Heart left ventricle (tissue), 16 donors: ENCODE measurements at regions not wholly inside any gene's neighbourhood (a gene's known extent, or its start where the extent isn't known, plus 50 kb on each side); places are given as distances from the start of the nearest gene placed in this dataset.

Experiments used
- ATAC-seq, 4 donors: fragments of 200-7000 bp; cut with Tn5 transposase; one replicate each; pipeline ENCODE4 v1.9.1; 2020 to 2022; ENCODE audit warnings: moderate library complexity in 4 of 4, mild to moderate bottlenecking in 3 of 4, moderate number of reproducible peaks in 1 of 4
- DNase-seq, 5 donors: peaks; one replicate each; pipeline ENCODE4 v3.0.0-alpha.2; 2020
- H3K27ac ChIP-seq, 12 donors: fragments of 200-600 bp; sonication (generic) in 4 of 12; one replicate each; pipeline versions ENCODE4 v1.5.0 to v1.8.0; 2016 to 2022; ENCODE audit warnings: mild to moderate bottlenecking in 2 of 12
- H3K27me3 ChIP-seq, 9 donors: fragments of 200-600 bp; sonication (generic) in 2 of 9; one replicate each; pipeline versions ENCODE4 v1.5.1 to v1.8.0; 2016 to 2022; ENCODE audit warnings: mild to moderate bottlenecking in 3 of 9
- H3K36me3 ChIP-seq, 9 donors: fragments of 200-600 bp; sonication (generic) in 2 of 9; one replicate each; pipeline versions ENCODE4 v1.5.0 to v1.8.0; 2018 to 2022; ENCODE audit warnings: mild to moderate bottlenecking in 2 of 9
- H3K4me1 ChIP-seq, 12 donors: fragments of 200-600 bp; sonication (generic) in 4 of 12; one replicate each; pipeline versions ENCODE4 v1.5.0 to v1.8.0; 2016 to 2022; ENCODE audit warnings: mild to moderate bottlenecking in 3 of 12
- H3K4me3 ChIP-seq, 12 donors: fragments of 200-600 bp; sonication (generic) in 4 of 12; one replicate each; pipeline versions ENCODE4 v1.5.0 to v1.8.0; 2017 to 2022; ENCODE audit warnings: mild to moderate bottlenecking in 9 of 12, moderate library complexity in 4 of 12
- H3K9me3 ChIP-seq, 12 donors: fragments of 200-600 bp; sonication (generic) in 4 of 12; one replicate each; pipeline versions ENCODE4 v1.5.0 to v1.8.0; 2016 to 2022; ENCODE audit warnings: mild to moderate bottlenecking in 1 of 12
- POLR2A ChIP-seq, 2 donors: fragments of 450-650 bp; IDR thresholded peaks; one replicate each; pipeline ENCODE4 v1.6.1; 2017; ENCODE audit warnings: antibody characterized with exemption in 2 of 2, mild to moderate bottlenecking in 2 of 2, moderate library complexity in 2 of 2
- WGBS, 4 donors: extraction: QIAGEN DNeasy Blood & Tissue Kit in 2 of 4; methylation state at CpG; one replicate each; pipeline versions ENCODE4 v1.1.5 to v1.1.7; 2013 to 2018; 5-methylcytosine and 5-hydroxymethylcytosine counted together
- intact Hi-C, 10 donors: fragments of 100-400 bp; cut with DNase I; formaldehyde crosslinking; loops; one replicate each; pipeline versions ENCODE4 v1.11.1 to v1.14.2; 2022
- TF ChIP-seq, protein P1 (sequence below), 12 donors: fragments of 200-600 bp; sonication (generic) in 4 of 12; IDR thresholded peaks; one replicate each; pipeline versions ENCODE4 v1.5.0 to v1.8.0; 2018 to 2022; ENCODE audit warnings: antibody characterized with exemption in 12 of 12, mild to moderate bottlenecking in 5 of 12
- donor health status: ischemic (EF 13 %, LVEDD 7.1; RV severe dilation, severe dysfunction).
- donor health status: healthy with polysubstance abuse.
- donor health status: DM: no; HTN: yes; CAD: no.
- donor health status: DM: no; HTN: no; CAD: no.
- donor health status: ischemic (EF 25% LVEDD 6.9; RV normal size, moderate dysfunction).
- donor health status: ischemic (EF 25% LVEDD 5.7; RV mildly dilated, moderate dysfunction).
- donor health status: healthy.
- donor health status: DM: yes; HTN: yes; CAD: no.
- donor health status: ischemic (EF 35%, LVEDD 5.7; RV mildly dilated, moderate dysfunction).
- donor health status: nonischemic (EF 11% LVEDD 7.7; RV severe dilation, severe dysfunction).
- donor health status: DM: yes; HTN: yes; CAD: no.
- donor health status: PGD.
- donor health status: ischemic (EF 29% LVEDD 5.4; RV normal size, mild dysfunction).
- donor health status: nonischemic (EF 23%, LVEDD 6.1; RV moderate dilation, normal function).

DNA sequence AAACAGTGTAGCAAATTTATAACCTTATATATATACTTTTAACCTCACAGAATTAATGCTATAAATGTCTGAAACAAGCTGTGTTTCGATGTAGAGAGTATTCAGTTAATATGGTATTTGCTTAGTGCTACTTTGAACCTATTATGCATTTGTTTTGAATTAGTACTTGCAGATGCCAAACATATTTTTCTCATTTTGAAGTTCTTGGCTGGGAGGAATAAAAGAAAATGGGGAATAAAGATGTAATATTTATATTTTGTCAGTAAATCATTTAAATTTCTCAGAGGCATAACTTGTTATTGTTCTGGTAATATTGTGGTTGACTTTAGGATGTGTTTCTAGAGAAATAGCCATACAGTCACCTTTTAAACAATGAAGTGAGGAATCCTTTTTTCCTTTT is 175.9 kb upstream of the IZUMO3 start:
- peaks cover 0 to 7% (median 0%) of the 10 kb centered on the region in 12 donors for H3K9me3 ChIP-seq
- no peak overlapping the region for H3K27ac ChIP-seq
- no peaks in the 10 kb centered on the region for H3K27me3 ChIP-seq
- no peak overlapping the region for H3K4me3 ChIP-seq
- ATAC-seq (no peak), DNase-seq (no peak)
- intact Hi-C loops, result no loop called here
- WGBS, 4 donors, result 43 to 63% (median 54%) methylated on average over 1 of the region's 1 CpG
- H3K36me3 ChIP-seq, result no peaks in the 10 kb centered on the region
- TF ChIP-seq, protein P1, sequence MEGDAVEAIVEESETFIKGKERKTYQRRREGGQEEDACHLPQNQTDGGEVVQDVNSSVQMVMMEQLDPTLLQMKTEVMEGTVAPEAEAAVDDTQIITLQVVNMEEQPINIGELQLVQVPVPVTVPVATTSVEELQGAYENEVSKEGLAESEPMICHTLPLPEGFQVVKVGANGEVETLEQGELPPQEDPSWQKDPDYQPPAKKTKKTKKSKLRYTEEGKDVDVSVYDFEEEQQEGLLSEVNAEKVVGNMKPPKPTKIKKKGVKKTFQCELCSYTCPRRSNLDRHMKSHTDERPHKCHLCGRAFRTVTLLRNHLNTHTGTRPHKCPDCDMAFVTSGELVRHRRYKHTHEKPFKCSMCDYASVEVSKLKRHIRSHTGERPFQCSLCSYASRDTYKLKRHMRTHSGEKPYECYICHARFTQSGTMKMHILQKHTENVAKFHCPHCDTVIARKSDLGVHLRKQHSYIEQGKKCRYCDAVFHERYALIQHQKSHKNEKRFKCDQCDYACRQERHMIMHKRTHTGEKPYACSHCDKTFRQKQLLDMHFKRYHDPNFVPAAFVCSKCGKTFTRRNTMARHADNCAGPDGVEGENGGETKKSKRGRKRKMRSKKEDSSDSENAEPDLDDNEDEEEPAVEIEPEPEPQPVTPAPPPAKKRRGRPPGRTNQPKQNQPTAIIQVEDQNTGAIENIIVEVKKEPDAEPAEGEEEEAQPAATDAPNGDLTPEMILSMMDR (IDR thresholded peaks at IDR 0.05), result no peak
- TF ChIP-seq POLR2A (IDR thresholded peaks at IDR 0.05), result no peak
- H3K4me1 ChIP-seq, result no peaks in the 10 kb centered on the region

DNA sequence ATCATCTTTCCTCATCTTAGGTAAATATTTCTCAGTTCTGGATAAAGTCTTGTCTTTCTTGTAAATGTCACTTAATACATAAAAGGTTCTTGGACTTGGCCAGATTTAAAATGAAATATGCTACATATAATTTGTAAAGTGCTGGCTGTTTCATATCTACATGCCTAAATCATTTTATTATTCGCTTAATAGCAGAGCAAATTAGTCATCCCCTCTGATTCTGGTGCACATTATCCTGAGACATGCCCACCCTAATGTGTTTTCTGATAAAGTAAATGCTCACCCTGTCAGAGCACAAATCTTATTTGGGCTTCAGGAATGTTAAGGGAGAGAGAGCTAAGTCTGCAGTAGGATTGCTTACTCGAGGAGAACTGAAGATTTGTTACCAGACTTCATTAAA is 166.5 kb upstream of the IZUMO3 start:
- Histone ChIP-seq H3K27me3 (no peaks in the 10 kb centered on the region), H3K36me3 (no peaks in the 10 kb centered on the region), H3K9me3 (peaks cover 0 to 4% (median 0%) of the 10 kb centered on the region in 12 donors), H3K4me1 (no peaks in the 10 kb centered on the region), H3K4me3 (no peak overlapping the region), H3K27ac (no peak overlapping the region)
- TF ChIP-seq, protein P1 (IDR thresholded peaks at IDR 0.05), result no peak
- TF ChIP-seq POLR2A (IDR thresholded peaks at IDR 0.05), result no peak
- 52 to 60% (median 54%) methylated on average over 2 of the region's 2 CpGs for WGBS, 4 donors
- ATAC-seq (no peak), DNase-seq (no peak)
- intact Hi-C loops, result no loop called here

DNA sequence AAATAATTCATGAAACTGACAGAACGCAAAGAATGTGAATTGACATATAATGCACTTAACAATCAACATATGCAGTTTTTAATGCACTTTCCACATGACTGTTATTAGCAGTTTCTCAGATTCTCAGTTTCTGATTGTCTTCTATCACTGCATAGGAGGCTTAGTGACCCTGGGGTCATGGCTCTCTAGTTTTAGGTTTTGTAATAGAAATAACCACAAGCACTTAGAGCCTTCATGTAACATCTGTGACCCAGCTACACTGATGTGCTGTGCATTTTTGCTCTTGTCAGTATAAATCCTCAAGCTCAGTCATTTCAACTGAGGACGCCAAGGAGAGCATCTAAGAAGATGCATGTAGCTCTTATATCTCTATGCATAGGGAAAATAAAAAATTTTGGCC is 163.1 kb upstream of the IZUMO3 start:
- Histone ChIP-seq H3K36me3 (no peaks in the 10 kb centered on the region), H3K9me3 (peaks cover 0 to 6% (median 0%) of the 10 kb centered on the region in 12 donors), H3K4me1 (no peaks in the 10 kb centered on the region), H3K27me3 (no peaks in the 10 kb centered on the region), H3K4me3 (no peak overlapping the region), H3K27ac (no peak overlapping the region)
- TF ChIP-seq, protein P1 (IDR thresholded peaks at IDR 0.05), result no peak
- TF ChIP-seq POLR2A (IDR thresholded peaks at IDR 0.05), result no peak
- DNase-seq (no peak), ATAC-seq (no peak)
- WGBS, 4 donors, result 80 to 88% (median 83%) methylated on average over 2 of the region's 2 CpGs
- intact Hi-C loops, result no loop called here

DNA sequence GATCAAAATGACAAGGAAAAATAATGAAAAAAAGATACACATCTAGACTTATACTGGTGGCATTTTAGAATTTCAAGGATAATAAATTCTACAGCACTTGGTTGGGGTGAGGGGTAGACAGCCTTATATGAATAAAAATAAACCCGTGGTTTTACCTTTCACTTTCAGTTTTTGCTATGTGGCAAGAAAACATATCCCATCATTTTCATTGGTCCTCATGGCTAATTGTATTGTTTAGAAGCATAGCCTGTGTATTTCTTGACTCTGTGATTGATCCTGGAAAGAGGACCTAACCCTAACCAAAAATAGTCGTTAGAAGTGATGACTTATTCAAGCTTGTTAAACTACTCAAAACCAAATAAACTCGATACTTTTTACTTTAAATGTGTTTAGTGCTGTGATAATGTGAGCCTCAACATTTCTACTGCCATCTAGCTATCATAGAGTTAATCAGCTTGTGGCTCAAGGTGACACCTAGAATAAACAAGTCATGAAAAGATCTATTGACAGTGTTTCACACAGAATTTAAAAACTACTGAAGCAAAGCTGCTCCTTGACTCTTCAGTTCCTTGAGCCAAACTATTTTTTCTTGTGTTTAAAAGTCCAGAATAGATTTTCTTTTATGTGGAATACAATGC is 153.3 kb upstream of the IZUMO3 start:
- no peak for ATAC-seq
- 49 to 52% (median 51%) methylated on average over 3 of the region's 3 CpGs for WGBS, 4 donors
- Histone ChIP-seq H3K27ac (no peak overlapping the region), H3K9me3 (peaks cover 0 to 10% (median 0%) of the 10 kb centered on the region in 12 donors), H3K27me3 (no peaks in the 10 kb centered on the region), H3K4me1 (no peaks in the 10 kb centered on the region), H3K36me3 (no peaks in the 10 kb centered on the region), H3K4me3 (no peak overlapping the region)
- intact Hi-C loops, result no loop called here
- TF ChIP-seq, protein P1 (IDR thresholded peaks at IDR 0.05), result no peak
- no peak for TF ChIP-seq POLR2A (IDR thresholded peaks at IDR 0.05)
- no peak for DNase-seq
